Glutamatergic neuron (in vitro differentiated cells): ENCODE measurements at regions not wholly inside any gene's neighbourhood (a gene's known extent, or its start where the extent isn't known, plus 50 kb on each side); places are given as distances from the start of the nearest gene placed in this dataset.

Experiments
- DNase-seq: peaks from one replicate; pipeline ENCODE4 v3.0.0; 2022
- H3K27ac Mint-ChIP-seq: one replicate; pipeline ENCODE4 v1.8.0; 2020; ENCODE audit warnings: mild to moderate bottlenecking, mixed read lengths, inconsistent platforms; ENCODE audit not compliant: unreplicated experiment
- H3K27me3 Mint-ChIP-seq: one replicate; pipeline ENCODE4 v1.8.0; 2020; ENCODE audit warnings: mild to moderate bottlenecking, moderate library complexity, mixed read lengths, inconsistent platforms; ENCODE audit not compliant: unreplicated experiment
- H3K36me3 Mint-ChIP-seq: one replicate; pipeline ENCODE4 v1.8.0; 2020; ENCODE audit warnings: mild to moderate bottlenecking, mixed read lengths, inconsistent platforms; ENCODE audit not compliant: unreplicated experiment
- H3K4me1 Mint-ChIP-seq: one replicate; pipeline ENCODE4 v1.8.0; 2020; ENCODE audit warnings: mild to moderate bottlenecking, low read depth, mixed read lengths, inconsistent platforms; ENCODE audit not compliant: unreplicated experiment
- H3K4me3 Mint-ChIP-seq: one replicate; pipeline ENCODE4 v1.8.0; 2020; ENCODE audit warnings: mild to moderate bottlenecking, mixed read lengths, inconsistent platforms; ENCODE audit not compliant: unreplicated experiment
- H3K9me3 Mint-ChIP-seq: one replicate; pipeline ENCODE4 v1.8.0; 2020; ENCODE audit warnings: mild to moderate bottlenecking, moderate library complexity, mixed read lengths, inconsistent platforms; ENCODE audit not compliant: unreplicated experiment
- CTCF ChIP-seq: fragments of 200-600 bp; sonication (generic); IDR thresholded peaks from one replicate; pipeline ENCODE4 v1.5.0; 2021; ENCODE audit not compliant: partially characterized antibody, unreplicated experiment

- Mint-ChIP-seq H3K36me3 (no peaks in the 10 kb centered on the region), H3K27ac (no peak overlapping the region), H3K27me3 (no peaks in the 10 kb centered on the region), H3K4me1 (no peaks in the 10 kb centered on the region), H3K4me3 (no peak overlapping the region), H3K9me3 (peaks cover 1% of the 10 kb centered on the region)
- no peak for DNase-seq
- TF ChIP-seq CTCF = no peak
Measured at GRCh38 chr18:76558881-76559667, 64.0 kb upstream of the ZNF516 start.

DNA sequence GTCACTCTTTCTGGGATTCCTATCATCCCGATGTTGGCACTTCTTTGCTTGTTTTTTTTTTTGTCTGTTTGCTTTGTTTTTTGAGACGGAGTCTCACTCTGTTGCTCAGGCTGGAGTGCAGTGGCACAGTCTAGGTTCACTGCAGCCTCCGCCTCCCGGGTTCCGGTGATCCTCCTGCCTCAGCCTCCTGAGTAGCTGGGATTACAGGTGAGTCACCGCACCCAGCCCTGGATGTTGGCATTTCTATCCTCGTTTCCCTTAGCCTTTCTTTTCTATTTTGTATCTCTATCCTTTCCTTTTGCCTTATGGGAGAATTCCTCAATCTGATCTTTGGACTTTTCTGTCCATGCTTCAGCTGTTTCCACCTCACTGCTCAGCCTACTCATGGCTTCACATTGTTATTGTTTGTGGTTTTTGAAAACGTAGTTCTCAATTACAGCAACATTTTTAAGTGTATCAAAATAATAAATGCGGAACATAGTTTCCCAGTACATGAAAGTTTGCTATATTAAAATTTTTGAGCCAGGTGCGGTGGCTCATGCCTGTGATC, 62.1 kb upstream of the ZNF516 start:
- DNase-seq = no peak
- Mint-ChIP-seq H3K4me1 (no peaks in the 10 kb centered on the region), H3K4me3 (no peak overlapping the region), H3K9me3 (no peaks in the 10 kb centered on the region), H3K27me3 (no peaks in the 10 kb centered on the region), H3K36me3 (no peaks in the 10 kb centered on the region), H3K27ac (no peak overlapping the region)
- no peak for TF ChIP-seq CTCF

DNA sequence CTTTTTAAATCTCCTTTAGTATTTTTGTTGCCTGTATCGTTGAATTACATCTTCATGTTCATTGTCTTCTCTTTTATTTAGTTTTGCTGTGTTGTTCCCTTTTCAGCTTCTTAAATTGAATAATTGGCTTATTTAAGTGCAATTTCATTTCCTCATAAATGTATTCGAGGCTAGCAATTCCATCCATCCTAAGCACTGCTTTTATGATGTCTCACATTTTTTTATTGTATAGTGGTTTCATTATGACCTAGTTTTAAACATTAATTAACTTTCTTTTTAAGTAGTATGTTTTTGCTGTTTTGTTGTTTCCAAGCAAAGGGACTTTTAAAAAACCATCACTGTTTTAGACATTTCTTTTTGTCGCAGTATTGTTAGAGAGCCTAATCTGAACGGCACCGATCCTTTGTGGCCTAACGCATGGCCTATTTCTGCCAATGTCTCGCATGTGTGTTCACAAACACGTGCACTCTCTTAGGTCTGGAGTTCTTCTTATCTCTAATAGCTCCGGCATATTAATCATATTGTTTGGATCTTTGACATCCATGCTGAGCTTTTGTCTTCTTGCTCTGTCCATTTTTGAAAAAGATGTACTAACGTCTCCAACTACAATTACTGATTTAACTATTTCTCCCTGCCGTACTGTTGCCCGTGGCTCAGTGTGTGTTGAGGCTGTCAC, 59.6 kb upstream of the ZNF516 start:
- Mint-ChIP-seq H3K4me1 (no peaks in the 10 kb centered on the region), H3K4me3 (no peak overlapping the region), H3K9me3 (peaks cover 1% of the 10 kb centered on the region), H3K27me3 (no peaks in the 10 kb centered on the region), H3K27ac (no peak overlapping the region), H3K36me3 (peaks cover under 1% of the 10 kb centered on the region)
- TF ChIP-seq CTCF = no peak
- no peak for DNase-seq

- no peak overlapping the region for H3K4me3 Mint-ChIP-seq
- no peaks in the 10 kb centered on the region for H3K4me1 Mint-ChIP-seq
- H3K27me3 Mint-ChIP-seq = peaks cover 2% of the 10 kb centered on the region
- TF ChIP-seq CTCF = no peak
- H3K27ac Mint-ChIP-seq = no peak overlapping the region
- peaks cover 1% of the 10 kb centered on the region for H3K9me3 Mint-ChIP-seq
- no peak for DNase-seq
- H3K36me3 Mint-ChIP-seq = peaks cover 4% of the 10 kb centered on the region
Measured at GRCh38 chr18:76553715-76554546, 58.9 kb upstream of the ZNF516 start.
